ENCODE measurements at regions not wholly inside any gene's neighbourhood (a gene's known extent, or its start where the extent isn't known, plus 50 kb on each side); places are given as distances from the start of the nearest gene placed in this dataset.
"Not testable (repeated sequence)": the region's sequence is repeated elsewhere in the genome, so short reads cannot be mapped to it uniquely, and the experiment has no call there.

- H3K4me1 ChIP-seq (ENCODE audit: insufficient read depth, low read length): peaks cover 4% of the 10 kb centered on the region; the same call in 1 of the 2 replicates
- no peak overlapping the region for H3K9ac ChIP-seq (ENCODE audit: low read depth, low read length)
- no peak overlapping the region for H3K27ac ChIP-seq (ENCODE audit: low read depth, low read length)
- H3K9me3 ChIP-seq (ENCODE audit: insufficient read depth, low read depth, low read length): peaks cover 3% of the 10 kb centered on the region
- H3K36me3 ChIP-seq (ENCODE audit: insufficient read depth, low read length): no peaks in the 10 kb centered on the region
- H3K27me3 ChIP-seq (ENCODE audit: insufficient read depth, low read length): no peaks in the 10 kb centered on the region
- no peak overlapping the region for H3K4me3 ChIP-seq (ENCODE audit: low read length)
- 85% methylated on average over 4 of the region's 4 CpGs for WGBS
Measured at GRCh38 chr15:68492855-68493254, 60.9 kb upstream of the ITGA11 start.

- Histone ChIP-seq H3K4me1 (ENCODE audit: insufficient read depth, low read length) (peaks cover 4% of the 10 kb centered on the region; the same call in 1 of the 2 replicates), H3K36me3 (ENCODE audit: insufficient read depth, low read length) (no peaks in the 10 kb centered on the region), H3K4me3 (ENCODE audit: low read length) (no peak overlapping the region), H3K27ac (ENCODE audit: low read depth, low read length) (no peak overlapping the region), H3K9me3 (ENCODE audit: insufficient read depth, low read depth, low read length) (no peaks in the 10 kb centered on the region), H3K9ac (ENCODE audit: low read depth, low read length) (no peak overlapping the region), H3K27me3 (ENCODE audit: insufficient read depth, low read length) (no peaks in the 10 kb centered on the region)
- 95% methylated on average over 3 of the region's 3 CpGs for WGBS
Measured at GRCh38 chr15:68493629-68494028, 61.7 kb upstream of the ITGA11 start.

DNA sequence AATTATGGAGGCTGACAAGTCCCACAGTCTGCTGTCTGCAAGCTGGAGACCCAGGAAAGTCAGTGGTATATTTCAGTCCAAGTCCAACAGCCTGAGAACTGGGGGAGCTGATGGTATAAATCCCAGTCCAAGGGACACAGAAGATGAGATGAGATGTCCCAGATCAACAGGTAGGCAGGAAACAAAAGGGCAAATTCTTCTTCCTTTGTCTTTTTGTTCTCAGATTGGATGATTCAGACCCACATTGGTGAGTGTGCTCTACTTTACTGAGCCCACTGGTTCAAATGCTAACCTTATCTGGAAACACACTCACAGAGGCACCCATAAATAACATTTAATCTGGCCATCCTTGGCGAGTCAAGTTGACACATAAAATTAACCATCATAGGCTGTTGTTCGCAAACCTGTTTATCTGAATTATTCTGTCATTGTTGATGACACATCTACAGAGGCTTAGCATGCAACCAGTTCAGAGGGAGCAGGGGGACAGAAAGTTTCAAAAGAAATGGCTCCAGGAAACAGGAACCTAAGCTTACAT is 62.7 kb upstream of the ITGA11 start:
- 90% methylated on average over 2 of the region's 2 CpGs for WGBS
- Histone ChIP-seq H3K27me3 (ENCODE audit: insufficient read depth, low read length) (no peaks in the 10 kb centered on the region), H3K9ac (ENCODE audit: low read depth, low read length) (no peak overlapping the region)

GRCh38 chr15:68495221-68495950 is 63.4 kb upstream of the ITGA11 start:
- H3K36me3 ChIP-seq (ENCODE audit: insufficient read depth, low read length): no peaks in the 10 kb centered on the region
- no peak overlapping the region for H3K4me3 ChIP-seq (ENCODE audit: low read length)
- H3K27ac ChIP-seq (ENCODE audit: low read depth, low read length): no peak overlapping the region
- no peak overlapping the region for H3K9ac ChIP-seq (ENCODE audit: low read depth, low read length)
- no peaks in the 10 kb centered on the region for H3K27me3 ChIP-seq (ENCODE audit: insufficient read depth, low read length)
- 79% methylated on average over 1 of the region's 1 CpG for WGBS
- no peaks in the 10 kb centered on the region for H3K9me3 ChIP-seq (ENCODE audit: insufficient read depth, low read depth, low read length)
- H3K4me1 ChIP-seq (ENCODE audit: insufficient read depth, low read length): peaks cover 4% of the 10 kb centered on the region; the same call in 1 of the 2 replicates

More for the DNA sequence above, 62.7 kb upstream of the ITGA11 start:
- H3K4me1 ChIP-seq (ENCODE audit: insufficient read depth, low read length): peaks cover 4% of the 10 kb centered on the region; the same call in 1 of the 2 replicates
- no peak overlapping the region for H3K4me3 ChIP-seq (ENCODE audit: low read length)
- no peak overlapping the region for H3K27ac ChIP-seq (ENCODE audit: low read depth, low read length)
- H3K9me3 ChIP-seq (ENCODE audit: insufficient read depth, low read depth, low read length): no peaks in the 10 kb centered on the region
- H3K36me3 ChIP-seq (ENCODE audit: insufficient read depth, low read length): no peaks in the 10 kb centered on the region

GRCh38 chr15:68495981-68496705 is 64.2 kb upstream of the ITGA11 start:
- Histone ChIP-seq H3K36me3 (ENCODE audit: insufficient read depth, low read length) (no peaks in the 10 kb centered on the region), H3K27me3 (ENCODE audit: insufficient read depth, low read length) (no peaks in the 10 kb centered on the region), H3K27ac (ENCODE audit: low read depth, low read length) (no peak overlapping the region), H3K9ac (ENCODE audit: low read depth, low read length) (no peak overlapping the region), H3K4me3 (ENCODE audit: low read length) (no peak overlapping the region), H3K9me3 (ENCODE audit: insufficient read depth, low read depth, low read length) (no peaks in the 10 kb centered on the region), H3K4me1 (ENCODE audit: insufficient read depth, low read length) (peaks cover 4% of the 10 kb centered on the region; the same call in 1 of the 2 replicates)
- 100% methylated on average over 2 of the region's 3 CpGs for WGBS

DNA sequence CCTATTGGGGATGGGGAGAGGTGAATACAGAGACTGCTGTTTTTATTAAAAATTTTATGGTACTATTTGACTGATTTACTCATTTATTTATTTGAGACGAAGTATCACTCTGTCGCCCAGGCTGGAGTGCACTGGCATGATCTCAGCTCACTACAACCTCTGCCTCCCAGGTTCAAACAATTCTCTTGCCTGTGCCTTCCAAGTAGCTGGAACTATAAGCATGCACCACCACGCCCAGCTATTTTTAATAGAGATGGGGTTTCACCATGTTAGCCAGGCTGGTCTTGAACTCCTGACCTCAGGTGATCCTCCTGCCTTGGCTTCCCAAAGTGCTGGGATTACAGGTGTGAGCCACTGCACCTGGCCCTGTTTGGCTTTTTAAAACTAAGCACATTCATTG is 64.8 kb upstream of the ITGA11 start:
- H3K4me3 ChIP-seq (ENCODE audit: low read length); H3K27me3 ChIP-seq (ENCODE audit: insufficient read depth, low read length); H3K36me3 ChIP-seq (ENCODE audit: insufficient read depth, low read length); H3K9ac ChIP-seq (ENCODE audit: low read depth, low read length); H3K9me3 ChIP-seq (ENCODE audit: insufficient read depth, low read depth, low read length); H3K27ac ChIP-seq (ENCODE audit: low read depth, low read length); H3K4me1 ChIP-seq (ENCODE audit: insufficient read depth, low read length): not testable (repeated sequence)
- 93% methylated on average over 3 of the region's 3 CpGs for WGBS

DNA sequence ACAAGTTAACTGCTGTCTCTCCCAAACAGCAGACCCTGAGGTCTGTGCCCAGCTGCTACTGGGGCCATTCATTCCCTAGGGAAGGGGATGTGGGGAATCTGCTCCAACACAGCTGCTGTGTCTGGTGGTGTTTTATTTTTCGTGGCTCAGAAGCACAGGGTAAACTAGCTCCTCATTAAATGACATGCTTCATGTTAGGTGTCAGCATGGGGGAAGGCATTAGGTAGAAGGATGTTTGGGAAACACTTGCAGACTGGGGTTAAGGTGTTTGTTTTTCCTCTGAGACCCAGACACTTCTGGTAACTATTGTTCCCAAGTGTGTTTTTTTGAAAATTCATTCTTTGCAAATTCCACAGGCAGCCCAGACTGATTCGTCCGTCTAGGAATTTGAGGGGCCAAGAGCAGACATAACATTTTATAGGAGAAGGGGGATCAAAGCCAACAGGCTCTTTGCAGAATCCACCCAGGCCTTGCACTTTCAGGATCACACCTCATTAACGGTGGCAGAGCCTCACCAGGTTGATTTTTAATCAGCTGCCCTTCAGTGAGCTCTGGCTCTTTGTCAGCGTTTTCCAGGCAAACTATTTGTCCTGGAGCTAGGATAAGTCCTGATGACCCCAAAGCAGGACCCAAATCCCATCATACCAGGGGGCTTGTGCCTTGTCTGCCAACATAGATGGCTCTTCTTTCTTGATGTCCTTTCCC is 65.4 kb upstream of the ITGA11 start:
- Histone ChIP-seq H3K9ac (ENCODE audit: low read depth, low read length) (no peak overlapping the region), H3K4me1 (ENCODE audit: insufficient read depth, low read length) (peaks cover 4% of the 10 kb centered on the region; the same call in 1 of the 2 replicates), H3K27ac (ENCODE audit: low read depth, low read length) (no peak overlapping the region), H3K4me3 (ENCODE audit: low read length) (no peak overlapping the region), H3K9me3 (ENCODE audit: insufficient read depth, low read depth, low read length) (no peaks in the 10 kb centered on the region), H3K36me3 (ENCODE audit: insufficient read depth, low read length) (no peaks in the 10 kb centered on the region), H3K27me3 (ENCODE audit: insufficient read depth, low read length) (no peaks in the 10 kb centered on the region)
- 75% methylated on average over 5 of the region's 5 CpGs for WGBS

- Histone ChIP-seq H3K4me3 (ENCODE audit: low read length) (no peak overlapping the region), H3K27ac (ENCODE audit: low read depth, low read length) (no peak overlapping the region), H3K27me3 (ENCODE audit: insufficient read depth, low read length) (no peaks in the 10 kb centered on the region), H3K9ac (ENCODE audit: low read depth, low read length) (no peak overlapping the region), H3K36me3 (ENCODE audit: insufficient read depth, low read length) (no peaks in the 10 kb centered on the region), H3K9me3 (ENCODE audit: insufficient read depth, low read depth, low read length) (no peaks in the 10 kb centered on the region), H3K4me1 (ENCODE audit: insufficient read depth, low read length) (peaks cover 4% of the 10 kb centered on the region; the same call in 1 of the 2 replicates)
- 93% methylated on average over 2 of the region's 2 CpGs for WGBS
Measured at GRCh38 chr15:68498076-68498475, 66.1 kb upstream of the ITGA11 start.

- Histone ChIP-seq H3K4me3 (ENCODE audit: low read length) (no peak overlapping the region), H3K27ac (ENCODE audit: low read depth, low read length) (no peak overlapping the region), H3K4me1 (ENCODE audit: insufficient read depth, low read length) (peaks cover under 1% of the 10 kb centered on the region; the same call in 1 of the 2 replicates), H3K9ac (ENCODE audit: low read depth, low read length) (no peak overlapping the region), H3K36me3 (ENCODE audit: insufficient read depth, low read length) (no peaks in the 10 kb centered on the region), H3K9me3 (ENCODE audit: insufficient read depth, low read depth, low read length) (no peaks in the 10 kb centered on the region), H3K27me3 (ENCODE audit: insufficient read depth, low read length) (no peaks in the 10 kb centered on the region)
- WGBS: 94% methylated on average over 5 of the region's 5 CpGs
Measured at GRCh38 chr15:68499620-68500312, 67.8 kb upstream of the ITGA11 start.

DNA sequence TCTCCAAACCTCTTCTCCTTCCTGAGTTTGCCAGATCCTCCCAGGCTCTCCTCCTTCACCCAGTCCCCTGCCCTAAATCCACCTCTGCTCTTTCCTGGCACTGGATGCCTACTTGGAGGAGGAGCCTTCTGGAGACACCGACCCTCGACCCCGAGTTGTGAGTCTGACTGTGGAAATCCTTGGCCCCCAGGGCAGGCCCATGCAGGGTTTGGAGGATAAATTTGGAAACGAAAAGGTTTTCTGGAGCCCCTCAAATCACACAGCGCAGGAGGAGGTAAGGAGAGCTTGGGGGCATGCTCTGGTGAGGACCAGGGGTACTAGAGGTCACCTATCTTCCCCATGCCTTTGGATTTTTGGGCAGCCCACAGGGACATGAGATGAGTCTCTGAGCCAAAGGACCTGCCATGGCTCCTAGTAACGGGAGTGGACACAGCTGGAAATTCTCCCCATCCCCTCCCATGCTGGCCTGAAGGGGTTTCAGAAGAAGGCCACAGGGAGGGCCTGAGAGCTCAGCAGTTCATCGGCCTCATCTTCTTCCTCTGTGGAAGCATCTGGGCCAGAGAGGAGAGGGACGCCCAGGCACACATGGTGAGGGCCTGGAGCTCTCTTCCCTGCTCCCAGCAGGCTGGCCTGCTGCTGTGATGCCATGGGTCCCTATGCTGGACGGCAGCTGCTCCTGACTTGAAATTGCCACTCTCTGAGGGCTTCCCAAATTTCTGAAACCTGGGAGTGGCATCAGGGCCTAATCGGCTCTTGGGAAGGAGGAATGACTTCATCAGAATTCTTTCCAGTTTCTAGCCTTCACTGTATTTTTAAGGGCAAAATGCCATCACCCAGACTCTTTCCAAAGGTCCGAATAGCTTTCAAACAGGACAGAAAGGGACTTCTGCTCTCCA is 68.6 kb upstream of the ITGA11 start:
- H3K9ac ChIP-seq (ENCODE audit: low read depth, low read length): no peak overlapping the region
- no peak overlapping the region for H3K4me3 ChIP-seq (ENCODE audit: low read length)
- no peaks in the 10 kb centered on the region for H3K9me3 ChIP-seq (ENCODE audit: insufficient read depth, low read depth, low read length)
- no peak overlapping the region for H3K27ac ChIP-seq (ENCODE audit: low read depth, low read length)
- H3K27me3 ChIP-seq (ENCODE audit: insufficient read depth, low read length): no peaks in the 10 kb centered on the region
- H3K36me3 ChIP-seq (ENCODE audit: insufficient read depth, low read length): no peaks in the 10 kb centered on the region
- H3K4me1 ChIP-seq (ENCODE audit: insufficient read depth, low read length): no peaks in the 10 kb centered on the region
- 92% methylated on average over 11 of the region's 11 CpGs for WGBS
